ENCODE measurements at regions not wholly inside any gene's neighbourhood (a gene's known extent, or its start where the extent isn't known, plus 50 kb on each side); places are given as distances from the start of the nearest gene placed in this dataset.

- H3K4me2 ChIP-seq: no peak overlapping the region
- no peak for DNase-seq (ENCODE audit: low spot score)
- H3K27me3 ChIP-seq: no peaks in the 10 kb centered on the region
- no peaks in the 10 kb centered on the region for H3K36me3 ChIP-seq (replicated peaks; ENCODE audit: insufficient read depth, low read depth)
- WGBS (ENCODE audit: low lambda C conversion rate, missing lambda C conversion rate): 96% methylated on average over 1 of the region's 1 CpG
- H3K4me3 ChIP-seq: no peak overlapping the region
- H3K9me2 ChIP-seq (replicated peaks; ENCODE audit: insufficient read depth): no peaks in the 10 kb centered on the region
- H4K20me1 ChIP-seq (ENCODE audit: insufficient read depth, poor library complexity, severe bottlenecking): no peaks in the 10 kb centered on the region
- H2AFZ ChIP-seq: no peak overlapping the region
- no peaks in the 10 kb centered on the region for H3K9me3 ChIP-seq (ENCODE audit: low read depth)
- no peaks in the 10 kb centered on the region for H3K4me1 ChIP-seq (ENCODE audit: insufficient read depth)
- TF ChIP-seq EZH2 (IDR thresholded peaks at IDR 0.05; ENCODE audit: borderline replicate concordance) (no peak), EZH2phosphoT487 (IDR thresholded peaks at IDR 0.05; ENCODE audit: low read depth, severe bottlenecking, unreplicated experiment) (no peak)
- TF ChIP-seq, protein P1, sequence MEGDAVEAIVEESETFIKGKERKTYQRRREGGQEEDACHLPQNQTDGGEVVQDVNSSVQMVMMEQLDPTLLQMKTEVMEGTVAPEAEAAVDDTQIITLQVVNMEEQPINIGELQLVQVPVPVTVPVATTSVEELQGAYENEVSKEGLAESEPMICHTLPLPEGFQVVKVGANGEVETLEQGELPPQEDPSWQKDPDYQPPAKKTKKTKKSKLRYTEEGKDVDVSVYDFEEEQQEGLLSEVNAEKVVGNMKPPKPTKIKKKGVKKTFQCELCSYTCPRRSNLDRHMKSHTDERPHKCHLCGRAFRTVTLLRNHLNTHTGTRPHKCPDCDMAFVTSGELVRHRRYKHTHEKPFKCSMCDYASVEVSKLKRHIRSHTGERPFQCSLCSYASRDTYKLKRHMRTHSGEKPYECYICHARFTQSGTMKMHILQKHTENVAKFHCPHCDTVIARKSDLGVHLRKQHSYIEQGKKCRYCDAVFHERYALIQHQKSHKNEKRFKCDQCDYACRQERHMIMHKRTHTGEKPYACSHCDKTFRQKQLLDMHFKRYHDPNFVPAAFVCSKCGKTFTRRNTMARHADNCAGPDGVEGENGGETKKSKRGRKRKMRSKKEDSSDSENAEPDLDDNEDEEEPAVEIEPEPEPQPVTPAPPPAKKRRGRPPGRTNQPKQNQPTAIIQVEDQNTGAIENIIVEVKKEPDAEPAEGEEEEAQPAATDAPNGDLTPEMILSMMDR (IDR thresholded peaks at IDR 0.05; ENCODE audit: poor library complexity): no peak
- H3K79me2 ChIP-seq: no peaks in the 10 kb centered on the region
- no peak overlapping the region for H3K27ac ChIP-seq
These were observed 128.8 kb downstream of the GMNC start for GRCh38 chr3:190733591-190734146.

- no peaks in the 10 kb centered on the region for H3K9me2 ChIP-seq (replicated peaks; ENCODE audit: insufficient read depth)
- H3K27me3 ChIP-seq: no peaks in the 10 kb centered on the region
- no peak overlapping the region for H3K4me2 ChIP-seq
- DNase-seq (ENCODE audit: low spot score): no peak
- H3K4me1 ChIP-seq (ENCODE audit: insufficient read depth): no peaks in the 10 kb centered on the region
- H3K9me3 ChIP-seq (ENCODE audit: low read depth): no peaks in the 10 kb centered on the region
- no peak overlapping the region for H2AFZ ChIP-seq
- H4K20me1 ChIP-seq (ENCODE audit: insufficient read depth, poor library complexity, severe bottlenecking): no peaks in the 10 kb centered on the region
- H3K79me2 ChIP-seq: no peaks in the 10 kb centered on the region
- no peak overlapping the region for H3K27ac ChIP-seq
- WGBS (ENCODE audit: low lambda C conversion rate, missing lambda C conversion rate): 89% methylated on average over 2 of the region's 2 CpGs
- TF ChIP-seq, protein P1 (IDR thresholded peaks at IDR 0.05; ENCODE audit: poor library complexity): no peak
- no peak for TF ChIP-seq EZH2phosphoT487 (IDR thresholded peaks at IDR 0.05; ENCODE audit: low read depth, severe bottlenecking, unreplicated experiment)
- TF ChIP-seq EZH2 (IDR thresholded peaks at IDR 0.05; ENCODE audit: borderline replicate concordance): no peak
- H3K36me3 ChIP-seq (replicated peaks; ENCODE audit: insufficient read depth, low read depth): no peaks in the 10 kb centered on the region
- H3K4me3 ChIP-seq: no peak overlapping the region
These were observed 130.9 kb downstream of the GMNC start for GRCh38 chr3:190731596-190731995.

- no peak for DNase-seq (ENCODE audit: low spot score)
- peak overlapping the region; percentile 8 for H3K4me2 ChIP-seq
- H2AFZ ChIP-seq: no peak overlapping the region
- H3K4me1 ChIP-seq (ENCODE audit: insufficient read depth): no peaks in the 10 kb centered on the region
- H3K36me3 ChIP-seq (replicated peaks; ENCODE audit: insufficient read depth, low read depth): no peaks in the 10 kb centered on the region
- no peak overlapping the region for H3K4me3 ChIP-seq
- H3K27me3 ChIP-seq: no peaks in the 10 kb centered on the region
- no peak overlapping the region for H3K27ac ChIP-seq
- 57% methylated on average over 7 of the region's 7 CpGs for WGBS (ENCODE audit: low lambda C conversion rate, missing lambda C conversion rate)
- H3K9me3 ChIP-seq (ENCODE audit: low read depth): no peaks in the 10 kb centered on the region
- no peaks in the 10 kb centered on the region for H4K20me1 ChIP-seq (ENCODE audit: insufficient read depth, poor library complexity, severe bottlenecking)
- H3K79me2 ChIP-seq: no peaks in the 10 kb centered on the region
- TF ChIP-seq EZH2phosphoT487 (IDR thresholded peaks at IDR 0.05; ENCODE audit: low read depth, severe bottlenecking, unreplicated experiment) (no peak), EZH2 (IDR thresholded peaks at IDR 0.05; ENCODE audit: borderline replicate concordance) (no peak)
- TF ChIP-seq, protein P1 (IDR thresholded peaks at IDR 0.05; ENCODE audit: poor library complexity): no peak
- H3K9me2 ChIP-seq (replicated peaks; ENCODE audit: insufficient read depth): no peaks in the 10 kb centered on the region
These were observed 133.8 kb downstream of the GMNC start for GRCh38 chr3:190728574-190729246.

Data from hepatocyte (in vitro differentiated cells).